Posterior vena cava (tissue), 2 donors: ENCODE measurements at regions not wholly inside any gene's neighbourhood (a gene's known extent, or its start where the extent isn't known, plus 50 kb on each side); places are given as distances from the start of the nearest gene placed in this dataset.

Experiments
- DNase-seq: peaks from one replicate; pipeline ENCODE4 v3.0.0-alpha.2; 2020; ENCODE audit warnings: low spot score
- intact Hi-C, 2 donors: fragments of 100-400 bp; cut with DNase I; formaldehyde crosslinking; loops; one replicate each; pipeline versions ENCODE4 v1.14.1 to v1.14.2; 2022 to 2023
- donor health status: DM: yes; HTN: yes; CAD: no.
- donor health status: DM: yes; HTN: yes; CAD: no.

DNA sequence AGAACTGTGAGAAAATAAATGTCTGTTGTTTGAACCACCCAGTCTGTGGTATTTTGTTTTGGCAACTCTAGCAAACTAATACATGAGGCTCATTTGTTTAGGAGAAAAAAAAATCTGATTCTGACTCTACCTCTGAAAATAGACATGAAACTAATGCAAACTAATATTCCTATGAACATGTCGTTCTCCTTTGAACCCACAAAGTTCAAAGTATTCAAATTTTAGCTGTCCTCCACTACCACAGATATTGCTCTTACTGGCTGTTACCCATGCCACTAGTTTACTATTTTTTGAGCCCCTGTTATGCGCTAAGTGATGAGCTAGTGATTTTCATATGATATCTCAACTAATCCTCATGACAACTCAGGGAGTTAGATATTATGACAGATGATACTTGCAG lies 58.8 kb upstream of the ZNF804B start:
- intact Hi-C loops: no loop called here

DNA sequence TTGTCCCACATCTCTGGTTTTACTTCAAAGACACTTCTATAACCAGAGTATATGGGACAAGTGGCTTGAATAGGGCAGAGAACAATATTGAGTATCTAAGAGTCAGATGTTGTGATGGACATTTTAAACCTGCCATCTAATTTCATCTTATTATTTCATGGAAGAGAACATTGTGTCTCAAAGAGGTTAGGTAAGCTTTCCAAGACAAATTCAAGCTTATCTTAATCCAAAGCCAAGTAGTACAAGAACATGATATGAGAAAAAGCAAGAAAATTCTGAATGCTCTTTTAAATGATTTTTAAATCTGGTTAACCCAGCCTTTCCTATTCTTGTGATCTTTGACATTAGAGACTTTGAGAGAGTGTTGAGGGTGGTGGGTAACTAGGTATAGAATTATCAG lies 65.3 kb upstream of the ZNF804B start:
- DNase-seq: no peak
- intact Hi-C loops: no loop called here

More for the DNA sequence above, 58.8 kb upstream of the ZNF804B start:
- DNase-seq: no peak

DNA sequence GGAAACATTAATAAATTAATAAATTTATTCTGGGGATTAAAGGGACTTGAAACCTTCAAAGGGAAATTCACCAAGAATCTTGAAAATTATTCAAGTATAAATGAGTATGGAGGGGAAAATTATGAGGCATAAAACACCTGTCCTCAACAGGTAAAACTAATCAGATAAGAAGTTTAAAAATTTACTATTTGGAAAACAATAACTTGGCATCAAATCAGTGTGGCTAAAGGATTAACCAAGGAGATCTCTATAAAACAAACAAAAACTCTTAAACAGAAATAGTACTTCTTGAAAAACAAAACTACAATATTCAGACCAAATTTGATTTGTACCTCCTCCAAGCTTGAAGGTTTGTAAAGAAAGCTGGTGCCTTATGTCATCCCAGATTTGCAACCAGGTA lies 66.4 kb upstream of the ZNF804B start:
- no peak for DNase-seq
- intact Hi-C loops: no loop called here

DNA sequence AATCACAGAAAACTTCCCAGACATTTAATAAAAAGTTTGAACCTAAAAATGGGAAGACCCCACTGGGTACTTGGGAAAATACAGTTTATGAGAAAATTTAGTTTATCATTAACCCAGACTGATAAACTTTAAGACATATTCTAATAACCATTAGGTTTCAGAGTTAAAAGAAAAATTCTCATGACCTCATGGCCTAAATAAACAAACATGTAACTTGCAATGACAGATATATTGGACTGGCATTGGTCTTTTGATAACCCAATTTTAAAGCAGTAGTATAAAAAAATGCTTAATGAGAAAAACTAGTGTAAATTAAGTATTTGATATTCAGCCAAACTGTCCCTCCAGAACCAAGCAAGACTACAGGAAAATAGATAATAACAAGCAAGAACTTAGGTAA lies 67.0 kb upstream of the ZNF804B start:
- intact Hi-C loops: no loop called here
- no peak for DNase-seq

DNA sequence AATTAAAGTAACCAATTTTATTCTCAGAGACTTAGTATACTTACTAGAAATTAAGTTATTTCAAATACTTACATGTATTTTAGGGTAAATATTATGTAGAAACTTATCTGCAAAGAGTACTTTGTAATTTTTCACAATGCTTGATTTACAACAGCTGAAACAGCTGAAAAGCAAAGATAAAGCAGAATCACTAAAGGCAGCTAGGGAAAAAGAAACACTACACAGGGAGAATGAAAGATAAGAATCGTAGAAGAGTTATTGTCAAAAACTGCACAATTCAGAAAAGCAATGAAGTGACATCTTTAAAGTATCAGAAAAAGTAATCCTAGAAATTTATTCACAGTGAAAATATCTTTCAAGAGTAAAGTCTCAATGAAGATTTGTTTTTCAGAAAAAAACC lies 69.7 kb upstream of the ZNF804B start:
- intact Hi-C loops: no loop called here
- no peak for DNase-seq

DNA sequence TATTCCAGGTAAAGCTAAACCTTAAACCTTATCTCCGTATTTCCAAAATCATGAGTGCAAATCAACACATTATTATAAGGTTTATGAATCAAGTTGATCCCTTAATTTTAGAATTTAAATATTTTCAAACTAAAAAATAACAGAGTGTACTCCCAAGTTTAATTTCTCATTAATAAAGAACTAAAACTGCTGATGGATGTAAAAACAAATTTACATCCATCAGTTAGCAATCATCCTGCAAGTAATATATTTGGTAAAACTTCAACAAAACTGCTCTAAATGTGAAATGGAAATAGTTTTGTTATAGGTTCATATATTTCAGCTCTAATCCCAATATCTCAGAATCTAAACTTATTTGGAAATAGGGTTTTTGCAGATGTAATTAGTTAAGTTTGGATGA lies 71.3 kb upstream of the ZNF804B start:
- intact Hi-C loops: no loop called here
- DNase-seq: no peak

DNA sequence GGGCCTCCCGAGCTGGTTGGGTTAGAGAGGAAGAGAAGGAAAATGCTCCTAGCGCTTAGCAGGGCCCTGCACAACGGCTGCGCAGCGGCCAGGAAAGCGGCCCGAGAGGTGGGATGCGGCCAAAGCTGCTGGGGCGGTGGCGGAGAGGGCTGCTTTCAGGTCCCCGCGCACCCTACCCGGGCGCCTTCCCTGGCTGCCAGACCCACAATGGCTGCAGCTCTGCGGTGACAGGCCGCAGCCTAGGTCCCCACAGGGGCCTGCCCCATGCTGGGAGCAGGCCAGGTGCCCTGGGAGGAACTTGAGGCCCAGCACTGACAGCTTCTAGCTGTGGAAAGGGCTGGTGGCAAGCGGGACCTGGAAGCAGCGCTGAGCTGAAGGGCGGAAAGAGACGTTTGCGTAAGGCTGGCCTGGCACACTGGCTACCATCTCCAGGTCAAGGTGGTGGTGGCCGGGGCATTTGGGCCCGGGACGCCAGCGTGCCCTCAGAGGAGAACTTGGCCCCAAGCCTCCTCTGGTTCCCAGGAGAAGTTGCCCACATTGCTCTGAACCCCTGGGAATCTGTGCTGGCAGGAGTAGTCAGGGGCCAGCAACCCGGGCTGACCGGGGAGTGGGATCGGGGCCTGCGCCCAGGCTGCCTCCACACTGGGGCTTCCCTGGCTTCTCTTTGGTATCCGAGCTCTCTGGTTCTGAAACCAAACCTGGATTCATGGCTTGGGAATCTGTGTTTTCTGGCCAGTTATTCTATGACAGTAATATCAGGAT lies 72.9 kb upstream of the ZNF804B start:
- no peak for DNase-seq
- intact Hi-C loops: no loop called here

DNA sequence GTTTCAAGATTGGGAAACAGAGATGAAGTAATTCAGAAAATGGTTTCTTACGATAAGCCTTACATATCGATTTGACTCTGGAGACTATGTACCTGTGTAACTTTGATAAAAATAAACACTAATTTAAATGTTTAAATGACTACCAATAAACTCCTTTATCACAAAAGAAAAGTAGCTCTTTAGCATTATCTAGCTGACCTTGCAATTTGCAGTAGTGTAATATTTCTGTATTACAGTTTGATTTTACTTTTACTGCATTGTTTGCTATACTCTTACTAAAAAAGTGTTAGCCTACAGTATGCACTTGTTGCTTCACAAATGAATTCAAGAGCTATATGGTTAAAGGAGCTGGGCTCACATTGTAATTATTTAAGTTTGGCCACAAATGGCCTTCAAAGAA lies 77.8 kb upstream of the ZNF804B start:
- intact Hi-C loops: no loop called here

DNA sequence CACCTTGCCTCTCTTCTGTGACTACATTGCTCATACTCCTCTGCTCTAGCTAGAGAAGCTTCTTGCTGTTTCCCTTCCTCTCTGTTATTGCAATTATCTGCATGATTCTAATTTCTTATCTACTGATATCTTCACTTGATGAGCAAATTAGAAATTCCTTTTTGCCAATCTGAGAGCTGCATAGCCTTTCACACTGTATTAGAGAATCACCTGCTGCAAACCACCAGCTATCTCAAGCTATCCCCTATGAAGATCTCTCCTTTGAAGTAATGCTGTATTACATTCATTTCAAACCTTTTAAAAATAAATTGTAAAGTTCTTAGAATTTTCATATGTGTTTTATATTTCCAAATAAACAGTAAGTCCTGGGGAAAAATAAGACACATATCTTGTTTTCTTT lies 89.0 kb upstream of the ZNF804B start:
- intact Hi-C loops: no loop called here

More for the DNA sequence above, 77.8 kb upstream of the ZNF804B start:
- no peak for DNase-seq

DNA sequence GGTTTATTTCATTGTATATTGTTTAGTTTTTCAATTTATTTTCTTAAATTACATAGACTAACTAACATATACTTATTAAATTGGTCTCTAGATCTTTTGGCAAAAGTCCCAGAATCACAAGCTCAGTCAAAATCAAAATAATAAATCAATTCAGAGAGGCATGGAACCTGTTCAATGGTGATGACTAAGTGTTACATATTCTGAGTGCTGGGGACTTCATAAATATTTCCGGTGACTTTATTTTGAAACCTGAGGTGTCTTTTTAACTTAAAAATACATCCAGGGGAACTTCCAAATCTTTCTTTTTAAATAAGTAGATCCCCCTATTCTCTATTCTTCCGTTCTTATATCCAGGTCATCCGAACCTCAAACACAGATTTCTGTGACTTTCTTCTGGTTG lies 89.6 kb upstream of the ZNF804B start:
- no peak for DNase-seq
- intact Hi-C loops: no loop called here

More for the DNA sequence above, 89.0 kb upstream of the ZNF804B start:
- no peak for DNase-seq

DNA sequence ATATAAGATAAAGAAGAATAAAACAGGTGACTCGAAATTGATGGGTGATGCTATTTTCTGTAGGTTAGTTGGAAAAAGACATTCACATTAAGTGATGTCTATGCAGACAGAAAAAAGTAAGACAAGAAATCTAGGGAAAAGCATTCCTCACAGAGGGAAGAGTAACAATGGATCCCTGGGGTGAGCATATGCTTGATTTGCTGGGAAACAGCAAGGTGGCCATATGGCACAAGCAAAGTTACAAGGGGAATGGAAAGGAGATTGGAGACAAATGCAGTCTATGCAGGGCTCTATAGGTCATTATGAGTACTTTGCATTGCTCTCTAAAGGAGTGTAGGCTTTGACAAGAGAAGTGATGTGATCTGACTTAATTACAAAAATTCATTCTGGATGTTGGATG lies 90.9 kb upstream of the ZNF804B start:
- intact Hi-C loops: no loop called here

DNA sequence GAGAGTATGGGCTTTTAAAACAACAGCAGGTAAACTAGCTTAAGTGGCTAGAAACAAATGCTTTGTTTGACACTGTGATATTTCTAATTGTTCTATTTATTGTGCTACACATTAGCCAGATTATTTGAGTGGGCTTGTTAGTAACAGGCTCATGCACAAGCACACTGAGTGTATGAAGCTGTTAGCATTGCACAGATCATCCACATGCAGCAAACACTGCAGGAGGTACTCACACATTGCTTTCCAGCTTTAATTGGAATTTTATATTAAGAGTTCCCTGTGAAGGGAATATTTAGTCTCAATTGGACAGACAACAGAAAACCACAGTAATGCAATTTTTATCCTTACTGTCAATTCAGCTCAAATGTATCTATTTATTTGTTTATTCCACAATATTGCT lies 92.9 kb upstream of the ZNF804B start:
- intact Hi-C loops: no loop called here
- DNase-seq: no peak

More for the DNA sequence above, 90.9 kb upstream of the ZNF804B start:
- DNase-seq: no peak

DNA sequence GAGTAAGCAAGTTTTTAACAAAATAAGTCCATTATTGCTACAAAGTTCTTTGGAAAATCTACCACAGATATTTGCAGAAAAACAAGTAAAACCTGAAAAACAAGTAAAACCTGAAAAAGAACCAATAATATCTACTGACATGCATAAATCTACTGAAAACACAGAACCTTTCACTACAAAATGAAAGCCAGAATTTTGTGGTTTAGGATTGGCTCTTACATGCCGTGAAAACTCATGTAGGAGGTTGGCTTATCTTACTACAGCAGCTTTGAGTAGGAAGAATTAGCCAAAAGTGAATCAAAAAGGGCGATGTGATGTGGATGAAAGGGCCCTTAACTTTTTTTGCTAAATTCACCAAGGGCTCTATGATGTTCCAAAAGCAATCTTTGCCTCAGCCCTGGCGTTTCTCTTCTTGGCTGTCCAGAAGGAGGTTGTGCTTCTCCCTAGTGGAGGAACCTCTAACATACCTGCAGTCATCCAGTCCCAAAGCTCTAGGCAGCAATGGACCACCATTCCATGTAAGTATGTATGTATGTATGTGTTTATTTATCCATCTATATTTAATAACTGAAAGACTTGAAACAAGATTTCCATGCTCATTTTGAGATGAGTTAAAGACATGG lies 93.5 kb upstream of the ZNF804B start:
- no peak for DNase-seq
- intact Hi-C loops: no loop called here

DNA sequence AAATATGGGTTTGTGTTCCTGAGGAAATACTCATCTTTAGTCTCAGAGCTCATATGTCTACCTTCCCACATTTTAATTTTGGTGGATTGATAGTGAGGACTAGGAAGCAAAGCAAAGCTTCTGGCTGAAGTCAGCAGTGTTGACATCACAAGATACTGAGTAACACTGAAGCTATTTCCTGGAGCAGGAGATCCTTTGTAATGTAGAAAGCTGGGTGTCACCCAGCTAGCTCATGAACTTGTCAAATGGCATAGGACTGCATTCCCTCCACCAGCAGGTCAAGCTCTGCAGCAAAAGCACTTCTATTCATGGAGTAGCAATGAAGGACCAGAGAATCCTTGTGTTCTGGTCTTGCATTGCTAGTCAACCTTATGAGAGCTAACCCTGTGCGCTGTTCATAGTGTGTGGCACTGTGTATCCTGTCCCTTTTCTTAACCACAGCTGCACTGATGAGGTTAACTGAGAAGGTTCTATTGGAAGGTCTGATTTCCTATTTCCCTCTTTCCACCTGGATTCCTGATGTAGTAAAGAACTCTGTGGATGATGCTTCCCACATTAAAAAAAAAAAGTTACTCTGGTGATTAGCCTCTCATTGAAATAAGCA lies 94.8 kb upstream of the ZNF804B start:
- intact Hi-C loops: no loop called here
- no peak for DNase-seq

DNA sequence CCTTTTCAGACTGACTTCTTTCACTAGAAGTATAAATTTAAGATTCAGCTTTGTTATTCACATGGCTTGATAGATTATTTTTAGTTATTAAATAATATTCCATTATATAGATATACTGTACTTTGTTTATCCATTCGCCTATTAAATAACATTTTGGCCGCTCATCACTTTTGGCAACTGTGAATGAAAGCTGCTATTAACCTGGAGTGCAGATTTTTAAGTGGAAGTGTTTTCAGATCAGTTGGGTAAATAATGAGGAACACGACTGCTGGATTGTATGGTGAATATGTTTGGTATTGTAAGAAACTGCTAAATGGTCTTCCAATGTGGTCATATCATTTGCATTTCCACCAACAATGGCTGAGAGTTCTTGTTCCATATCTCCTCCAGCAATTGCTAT lies 97.6 kb upstream of the ZNF804B start:
- DNase-seq: no peak
- intact Hi-C loops: no loop called here

DNA sequence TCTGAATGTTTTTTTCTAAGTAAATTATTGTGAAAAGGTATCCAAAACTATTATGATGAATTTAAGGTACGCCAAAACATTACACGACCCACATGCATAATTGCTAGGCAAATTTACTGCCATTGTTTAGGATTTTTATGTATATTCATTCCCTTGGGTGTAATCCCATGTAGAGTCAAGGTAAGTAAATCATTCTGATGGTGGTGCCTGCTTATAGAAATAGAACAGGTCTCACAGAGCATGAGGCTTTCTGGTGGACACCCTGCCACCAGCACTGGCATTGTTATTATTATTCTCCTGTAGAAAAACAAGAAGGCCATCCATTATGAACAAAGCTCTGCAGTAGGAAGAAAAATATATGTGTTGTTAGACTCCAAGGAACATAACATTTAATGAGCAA lies 111.7 kb upstream of the ZNF804B start:
- intact Hi-C loops: no loop called here
- no peak for DNase-seq

DNA sequence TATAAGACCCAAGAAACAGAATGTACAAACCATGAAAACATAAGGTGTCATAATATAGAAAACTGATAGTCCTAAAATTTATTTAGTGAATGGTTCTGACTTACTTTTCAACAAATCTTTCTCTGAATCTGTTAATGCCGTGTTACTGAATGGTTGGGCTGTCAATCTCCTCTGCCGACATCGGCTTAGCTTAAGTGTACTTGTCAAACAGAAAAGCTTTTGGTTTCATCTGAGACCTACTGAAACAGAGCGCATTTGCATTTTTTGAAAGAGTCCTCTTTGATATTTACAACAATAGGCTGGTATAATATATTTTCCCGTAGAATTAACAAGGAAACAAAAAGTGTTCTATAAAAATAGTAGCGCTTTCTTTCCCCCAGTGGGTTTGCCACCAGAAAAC lies 120.9 kb upstream of the ZNF804B start:
- intact Hi-C loops: no loop called here
- no peak for DNase-seq

DNA sequence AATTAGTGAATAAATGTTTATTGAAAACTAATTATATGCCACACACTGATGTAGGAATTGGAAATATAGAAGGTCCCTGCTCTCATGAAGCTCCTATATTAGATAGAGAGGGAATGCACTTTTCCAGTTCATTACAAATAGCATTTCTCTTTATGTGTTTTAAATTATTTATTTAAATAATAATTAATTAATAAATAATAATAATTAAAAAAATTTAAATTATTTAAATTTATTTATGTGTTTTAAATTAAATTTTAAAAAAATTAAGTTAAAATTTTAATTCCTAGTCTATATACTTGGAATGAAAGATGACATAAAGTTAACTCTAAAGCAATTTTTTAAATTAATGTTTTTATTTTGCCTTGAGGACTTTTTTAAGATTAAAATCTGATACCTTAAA lies 121.7 kb upstream of the ZNF804B start:
- intact Hi-C loops: no loop called here
- no peak for DNase-seq

DNA sequence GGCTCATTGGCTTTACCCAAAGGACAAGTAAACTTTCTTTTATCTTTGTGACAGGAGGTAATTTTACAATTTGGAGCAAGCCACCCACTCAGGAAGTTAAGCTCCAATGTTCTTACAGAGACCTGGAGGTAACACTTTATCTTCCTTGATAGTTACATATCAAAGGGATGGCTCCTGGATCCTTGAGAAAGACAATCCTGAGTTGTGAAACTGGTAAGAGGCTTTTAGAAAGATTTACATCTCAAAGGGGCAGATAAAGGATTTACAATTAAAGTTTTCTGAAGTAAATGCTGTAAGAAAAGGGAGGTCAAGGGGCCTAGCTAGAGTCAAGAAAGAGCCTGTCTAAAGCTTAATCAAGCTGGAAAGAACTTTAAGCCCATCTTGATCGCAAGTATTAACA lies 124.4 kb upstream of the ZNF804B start:
- intact Hi-C loops: no loop called here
- no peak for DNase-seq

DNA sequence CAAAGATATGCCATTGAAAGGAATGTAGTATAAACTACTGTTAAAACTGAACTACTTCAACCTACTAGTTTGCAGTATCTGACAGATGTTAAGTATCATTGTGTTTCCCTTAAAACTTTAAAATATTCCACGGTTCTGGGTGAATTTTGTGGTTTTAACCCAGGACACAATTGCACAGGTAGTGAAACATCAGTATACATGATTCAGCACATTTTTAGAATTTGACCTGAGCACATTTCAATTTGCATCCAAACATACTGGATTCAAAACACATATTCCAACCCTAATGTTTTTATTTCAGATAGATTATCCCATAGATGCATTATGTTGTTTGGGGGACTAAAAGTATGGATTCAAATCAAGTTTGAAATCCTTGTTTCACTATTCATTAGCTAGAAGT lies 129.9 kb upstream of the ZNF804B start:
- no peak for DNase-seq
- intact Hi-C loops: no loop called here
